NCI-H510A (cell line): ENCODE measurements at regions not wholly inside any gene's neighbourhood (a gene's known extent, or its start where the extent isn't known, plus 50 kb on each side); places are given as distances from the start of the nearest gene placed in this dataset.

ENCODE experiments used
- DNase-seq: peaks from one replicate; lab custom pipeline; 2025; lab: John Stamatoyannopoulos, UW

- no peak for DNase-seq
These were observed 208.8 kb downstream of the TLE4 start for GRCh38 chr9:79780559-79780958.

DNA sequence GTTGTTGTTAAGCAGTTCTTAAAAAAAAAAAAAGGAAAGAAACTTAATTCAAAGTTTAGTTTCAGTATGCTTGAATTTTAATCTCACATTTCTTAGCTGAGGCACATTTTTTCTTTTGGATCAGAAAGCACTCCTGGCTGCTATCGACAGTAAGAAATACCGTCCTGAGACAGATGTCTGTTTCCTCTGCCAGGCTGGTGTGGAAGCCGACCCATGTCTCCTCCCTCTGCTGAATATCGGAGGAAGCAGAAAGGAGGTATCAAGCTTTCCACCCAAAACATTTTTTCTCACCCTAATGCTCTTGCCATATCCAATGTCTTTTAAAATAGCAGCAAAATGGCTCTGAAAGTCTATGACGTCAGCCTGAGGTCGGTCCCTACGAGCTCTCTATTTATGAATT is 208.1 kb downstream of the TLE4 start:
- no peak for DNase-seq

- DNase-seq, result no peak
These were observed 206.8 kb downstream of the TLE4 start for GRCh38 chr9:79778581-79778980.

DNA sequence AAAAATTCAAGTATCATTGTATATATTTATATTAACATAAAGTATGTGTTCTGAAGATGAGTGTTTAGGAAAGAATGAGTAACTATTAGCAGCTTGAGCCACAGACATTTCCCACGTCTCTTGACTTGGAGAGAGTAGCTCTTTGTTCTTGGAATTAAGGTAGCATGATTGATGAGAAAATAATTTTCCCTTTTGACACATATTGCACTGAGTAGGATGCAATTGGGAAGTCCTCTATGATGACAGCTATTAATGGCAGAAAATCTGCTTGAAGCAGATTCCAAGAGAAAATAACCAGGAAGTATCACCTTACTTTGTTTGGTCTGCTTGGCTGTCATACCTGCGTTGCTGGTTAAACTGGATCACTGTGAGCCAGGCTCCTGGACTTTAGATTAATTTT is 204.8 kb downstream of the TLE4 start:
- DNase-seq, result no peak
